SKM-1 (cell line): ENCODE measurements at regions not wholly inside any gene's neighbourhood (a gene's known extent, or its start where the extent isn't known, plus 50 kb on each side); places are given as distances from the start of the nearest gene placed in this dataset.

Experiments used
- DNase-seq: peaks from one replicate; lab custom pipeline; 2025; ENCODE audit not compliant: unreplicated experiment; lab: John Stamatoyannopoulos, UW

GRCh38 chr7:113825832-113826231 is 93.0 kb downstream of the PPP1R3A start:
- no peak for DNase-seq

- DNase-seq: no peak
Measured at GRCh38 chr7:113824117-113824823, 94.5 kb downstream of the PPP1R3A start.

- DNase-seq: no peak
Measured at GRCh38 chr7:113819474-113819873, 99.3 kb downstream of the PPP1R3A start.

GRCh38 chr7:113816639-113817038 is 102.2 kb downstream of the PPP1R3A start:
- DNase-seq: no peak

GRCh38 chr7:113813471-113813870 is 105.3 kb downstream of the PPP1R3A start:
- no peak for DNase-seq

GRCh38 chr7:113812591-113813255 is 106.1 kb downstream of the PPP1R3A start:
- DNase-seq: no peak

- DNase-seq: no peak
Measured at GRCh38 chr7:113810080-113810744, 108.6 kb downstream of the PPP1R3A start.

GRCh38 chr7:113809581-113809980 is 109.2 kb downstream of the PPP1R3A start:
- no peak for DNase-seq

- no peak for DNase-seq
Measured at GRCh38 chr7:113806633-113807327, 112.0 kb downstream of the PPP1R3A start.

- DNase-seq: no peak
Measured at GRCh38 chr7:113805976-113806375, 112.8 kb downstream of the PPP1R3A start.

GRCh38 chr7:113804475-113805095 is 114.2 kb downstream of the PPP1R3A start:
- no peak for DNase-seq

- no peak for DNase-seq
Measured at GRCh38 chr7:113801751-113802150, 117.1 kb downstream of the PPP1R3A start.

GRCh38 chr7:113800826-113801225 is 118.0 kb downstream of the PPP1R3A start:
- no peak for DNase-seq

- no peak for DNase-seq
Measured at GRCh38 chr7:113799896-113800295, 118.9 kb downstream of the PPP1R3A start.

- no peak for DNase-seq
Measured at GRCh38 chr7:113797420-113798010, 121.3 kb downstream of the PPP1R3A start.

GRCh38 chr7:113796557-113796956 is 122.3 kb downstream of the PPP1R3A start:
- DNase-seq: peak; percentile 79

- DNase-seq: no peak
Measured at GRCh38 chr7:113794573-113794972, 124.2 kb downstream of the PPP1R3A start.

- DNase-seq: no peak
Measured at GRCh38 chr7:113793171-113793570, 125.6 kb downstream of the PPP1R3A start.

GRCh38 chr7:113790025-113790424 is 128.8 kb downstream of the PPP1R3A start:
- no peak for DNase-seq

GRCh38 chr7:113787106-113787505 is 131.7 kb downstream of the PPP1R3A start:
- no peak for DNase-seq

GRCh38 chr7:113784956-113785355 is 133.9 kb downstream of the PPP1R3A start:
- DNase-seq: no peak
